Stimulated activated CD8-positive, alpha-beta memory T cell treated with anti-CD3 and anti-CD28 coated beads, Interleukin-12 subunit alpha, Interleukin-12 subunit beta, amount 100 ng/mL, for 1 hour (primary cell): ENCODE measurements at regions not wholly inside any gene's neighbourhood (a gene's known extent, or its start where the extent isn't known, plus 50 kb on each side); places are given as distances from the start of the nearest gene placed in this dataset.
"Not testable (repeated sequence)": the region's sequence is repeated elsewhere in the genome, so short reads cannot be mapped to it uniquely, and the experiment has no call there.

Experiments
- DNase-seq: peaks from one replicate; pipeline ENCODE4 v3.0.0-alpha.2; 2020; ENCODE audit warnings: low read depth

GRCh38 chr2:64919261-64919660, 69.9 kb upstream of the SLC1A4 start:
- no peak for DNase-seq

DNA sequence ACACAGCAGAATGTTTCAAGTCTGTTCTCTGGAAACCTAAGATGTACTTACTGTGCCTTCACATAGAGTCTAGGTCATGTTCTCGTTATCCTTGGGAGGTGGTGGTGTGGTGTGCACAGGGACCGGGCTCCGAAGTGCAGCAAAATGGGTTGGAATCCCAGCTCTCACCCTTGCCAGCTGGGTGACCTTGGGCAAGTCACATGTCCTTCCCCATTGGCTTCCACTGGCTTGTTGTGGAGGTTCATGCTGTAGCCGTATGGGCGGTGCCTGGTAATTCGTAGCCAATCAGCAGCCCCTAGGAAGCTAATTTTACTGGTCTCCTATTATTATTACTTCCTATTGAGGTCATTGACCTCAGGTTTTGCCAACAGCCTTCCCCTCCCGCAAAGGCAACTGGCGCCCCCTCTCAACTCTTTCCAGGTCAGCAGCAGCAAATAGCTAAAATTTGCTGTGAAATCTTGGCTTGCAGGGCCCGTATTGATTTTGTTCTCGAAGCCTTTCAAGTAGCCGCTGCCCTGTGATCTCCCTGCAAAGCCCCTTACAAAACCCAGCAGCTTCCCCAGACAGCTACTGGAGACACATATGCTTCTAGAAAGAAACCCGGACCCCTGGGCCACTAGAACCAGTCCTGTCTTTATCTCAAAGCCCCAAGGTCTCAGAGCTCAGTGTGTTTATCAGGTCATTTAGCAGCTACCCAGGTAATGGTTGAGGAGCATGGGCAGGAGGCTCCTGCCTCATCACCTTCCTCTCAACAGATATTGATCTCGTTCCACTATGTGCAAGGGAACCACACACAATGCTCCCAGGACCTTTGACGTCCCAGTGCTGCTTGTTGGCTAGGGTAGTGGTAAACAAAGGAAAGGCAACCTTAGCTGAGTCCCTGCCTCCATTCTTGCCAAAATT, 66.5 kb upstream of the SLC1A4 start:
- no peak for DNase-seq

- no peak for DNase-seq
Measured at GRCh38 chr2:64923385-64923710, 65.9 kb upstream of the SLC1A4 start.

DNA sequence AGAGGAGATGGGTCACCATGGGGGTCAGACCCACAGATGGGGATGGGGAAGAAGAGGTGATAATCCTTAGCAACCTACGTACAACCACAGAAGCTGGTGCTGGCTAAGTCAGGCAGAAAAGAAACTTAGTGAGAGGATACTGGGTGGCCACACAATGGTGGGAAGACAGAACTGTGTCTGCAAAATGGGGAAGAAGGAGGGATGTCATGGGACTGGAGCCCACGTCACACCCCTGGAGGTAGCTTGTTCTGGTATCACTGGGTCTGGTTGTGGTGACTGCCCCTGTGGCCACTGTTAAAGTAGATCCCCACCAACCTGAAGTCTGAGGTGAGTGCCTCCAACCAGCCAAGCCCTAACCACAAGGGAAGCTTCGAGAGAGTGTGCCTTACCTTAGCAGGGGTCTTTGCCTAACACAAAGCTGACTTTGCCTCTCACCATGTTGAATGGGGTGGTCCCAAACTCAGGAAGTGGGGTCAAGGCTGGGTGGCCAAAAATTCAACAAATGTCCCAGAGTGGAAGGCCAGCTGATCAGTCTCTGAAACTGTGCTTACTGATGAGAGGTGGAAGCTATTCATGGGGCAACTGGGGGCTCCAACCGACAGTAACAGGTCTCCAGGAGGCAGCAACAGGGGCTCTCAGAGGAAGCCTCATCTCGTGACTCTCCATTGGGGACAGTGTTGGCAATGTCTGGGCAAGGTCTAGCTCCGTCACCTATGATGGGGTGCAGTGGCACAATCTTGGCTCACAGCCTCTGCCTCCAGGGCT, 64.8 kb upstream of the SLC1A4 start:
- DNase-seq = no peak

DNA sequence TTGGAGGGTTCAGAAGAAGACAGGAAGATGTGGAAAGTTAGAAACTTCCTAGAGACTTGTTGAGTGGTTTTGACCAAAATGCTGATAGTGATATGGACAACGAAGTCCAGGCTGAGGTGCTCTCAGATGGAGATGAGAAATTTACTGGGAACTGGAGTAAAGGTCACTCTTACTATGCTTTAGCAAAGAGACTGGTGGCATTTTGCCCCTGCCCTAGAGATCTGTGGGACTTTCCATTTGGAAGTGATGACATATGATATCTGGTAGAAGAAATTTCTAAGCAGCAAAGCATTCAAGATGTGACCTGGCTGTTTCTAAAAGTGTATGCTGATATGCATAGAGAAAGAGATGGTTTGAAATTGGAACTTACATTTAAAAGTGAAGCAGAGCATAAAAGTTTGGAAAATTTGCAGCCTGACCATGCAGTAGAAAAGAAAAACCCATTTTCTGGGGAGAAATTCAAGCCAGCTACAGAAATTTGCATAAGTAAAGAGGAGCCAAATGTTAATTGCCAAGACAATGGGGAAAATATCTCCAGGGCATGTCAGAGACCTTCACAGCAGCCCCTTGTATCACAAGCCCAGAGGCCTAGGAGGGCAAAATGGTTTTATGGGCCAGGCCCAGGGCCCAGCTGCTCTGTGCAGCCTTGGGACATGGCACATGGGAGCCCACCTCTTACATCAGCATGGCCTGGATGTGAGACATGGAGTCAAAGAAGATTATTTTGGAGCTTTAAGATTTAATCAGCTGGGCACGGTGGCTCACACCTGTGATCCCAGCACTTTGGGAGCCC, 63.1 kb upstream of the SLC1A4 start:
- DNase-seq = not testable (repeated sequence)

- DNase-seq = no peak
Measured at GRCh38 chr2:64928813-64929212, 60.4 kb upstream of the SLC1A4 start.

DNA sequence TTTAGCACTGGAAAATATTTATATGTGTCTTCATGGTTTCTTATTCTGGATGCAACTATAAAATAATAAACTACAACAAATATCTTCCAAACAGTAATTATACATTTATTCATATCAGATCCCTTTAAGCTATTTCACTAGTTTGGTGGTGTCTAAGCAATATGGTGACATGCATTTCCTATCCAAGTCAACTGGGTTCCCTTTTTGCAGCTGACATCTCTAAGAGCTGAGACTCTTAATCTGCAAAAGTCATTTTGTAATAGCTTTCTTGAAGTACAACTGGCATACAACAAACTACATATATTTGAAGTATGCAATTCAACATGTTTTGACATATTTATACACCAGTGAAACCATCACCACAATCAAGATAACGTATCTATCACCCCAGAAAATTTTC, 59.9 kb upstream of the SLC1A4 start:
- no peak for DNase-seq

- DNase-seq = no peak
Measured at GRCh38 chr2:64930258-64930671, 58.9 kb upstream of the SLC1A4 start.

DNA sequence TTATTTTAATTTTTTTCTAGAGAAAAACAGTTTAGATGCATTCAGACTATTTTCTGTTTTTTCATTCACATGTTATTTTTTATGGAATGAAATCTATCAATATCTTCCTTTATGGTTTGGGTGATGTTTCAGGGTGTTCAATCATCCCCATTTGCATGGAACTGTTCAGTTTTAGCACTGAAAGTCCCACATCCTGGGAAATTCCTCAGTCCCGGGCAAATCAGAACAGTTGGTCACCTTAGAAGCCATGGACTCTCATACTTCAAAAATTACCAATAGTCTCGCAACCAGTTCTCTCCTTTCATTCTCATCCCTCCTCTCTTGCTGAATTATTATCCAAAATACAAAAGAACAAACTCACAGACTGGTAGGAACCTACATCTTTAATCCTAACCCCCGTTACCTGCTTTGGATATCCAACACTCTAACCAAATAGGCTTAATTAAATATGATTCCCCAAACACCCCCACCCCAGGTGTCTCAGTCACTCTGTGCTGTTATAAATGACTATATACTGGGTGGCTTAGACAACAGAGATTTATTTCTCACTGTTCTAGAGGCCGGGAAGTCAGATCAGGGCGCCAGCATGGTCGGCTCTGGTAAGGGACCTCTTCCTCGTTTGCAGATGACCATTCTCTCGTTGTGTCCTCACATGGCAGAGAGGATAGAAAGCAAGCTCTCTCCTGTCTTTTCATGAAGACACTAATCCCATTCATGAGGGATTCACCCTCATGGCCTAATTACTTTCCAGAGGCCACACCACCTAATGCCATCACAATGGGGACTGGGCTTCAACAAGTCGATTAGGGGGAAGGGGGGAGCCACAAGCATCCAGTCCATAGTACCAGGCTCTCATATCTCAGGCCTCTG, 57.7 kb upstream of the SLC1A4 start:
- DNase-seq = no peak

DNA sequence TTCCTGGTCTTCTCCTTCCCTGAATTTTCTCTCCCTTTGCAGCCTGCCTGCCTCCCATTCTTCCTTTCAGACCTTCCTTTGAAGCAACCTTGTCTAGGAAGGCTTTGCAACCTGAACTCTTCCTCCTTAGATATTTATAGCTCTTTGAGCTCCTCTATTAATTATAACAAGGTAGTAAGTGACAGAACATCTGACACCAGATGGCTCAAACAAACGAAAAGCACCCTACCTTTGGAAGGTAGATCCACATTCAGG, 57.2 kb upstream of the SLC1A4 start:
- DNase-seq = no peak

GRCh38 chr2:64932371-64933216, 56.6 kb upstream of the SLC1A4 start:
- DNase-seq = no peak

- DNase-seq = no peak
Measured at GRCh38 chr2:64934530-64934929, 54.7 kb upstream of the SLC1A4 start.

- no peak for DNase-seq
Measured at GRCh38 chr2:64936809-64937208, 52.4 kb upstream of the SLC1A4 start.

DNA sequence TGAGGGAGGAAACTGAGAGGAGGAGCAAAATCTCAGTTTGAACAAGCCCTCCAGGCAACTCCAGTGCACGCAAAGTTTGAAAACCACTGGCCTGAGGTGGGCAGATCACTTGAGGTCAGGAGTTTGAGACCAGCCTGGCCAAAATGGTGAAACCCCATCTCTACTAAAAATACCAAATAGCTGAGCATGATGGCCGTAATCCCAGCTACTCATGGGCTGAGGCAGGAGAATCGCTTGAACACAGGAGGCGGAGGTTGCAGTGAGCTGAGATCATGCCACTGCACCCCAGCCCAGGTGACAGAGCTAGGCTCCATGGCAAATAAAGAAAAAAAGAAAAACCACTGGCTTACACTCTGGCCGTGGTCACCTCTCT, 51.9 kb upstream of the SLC1A4 start:
- DNase-seq = not testable (repeated sequence)

DNA sequence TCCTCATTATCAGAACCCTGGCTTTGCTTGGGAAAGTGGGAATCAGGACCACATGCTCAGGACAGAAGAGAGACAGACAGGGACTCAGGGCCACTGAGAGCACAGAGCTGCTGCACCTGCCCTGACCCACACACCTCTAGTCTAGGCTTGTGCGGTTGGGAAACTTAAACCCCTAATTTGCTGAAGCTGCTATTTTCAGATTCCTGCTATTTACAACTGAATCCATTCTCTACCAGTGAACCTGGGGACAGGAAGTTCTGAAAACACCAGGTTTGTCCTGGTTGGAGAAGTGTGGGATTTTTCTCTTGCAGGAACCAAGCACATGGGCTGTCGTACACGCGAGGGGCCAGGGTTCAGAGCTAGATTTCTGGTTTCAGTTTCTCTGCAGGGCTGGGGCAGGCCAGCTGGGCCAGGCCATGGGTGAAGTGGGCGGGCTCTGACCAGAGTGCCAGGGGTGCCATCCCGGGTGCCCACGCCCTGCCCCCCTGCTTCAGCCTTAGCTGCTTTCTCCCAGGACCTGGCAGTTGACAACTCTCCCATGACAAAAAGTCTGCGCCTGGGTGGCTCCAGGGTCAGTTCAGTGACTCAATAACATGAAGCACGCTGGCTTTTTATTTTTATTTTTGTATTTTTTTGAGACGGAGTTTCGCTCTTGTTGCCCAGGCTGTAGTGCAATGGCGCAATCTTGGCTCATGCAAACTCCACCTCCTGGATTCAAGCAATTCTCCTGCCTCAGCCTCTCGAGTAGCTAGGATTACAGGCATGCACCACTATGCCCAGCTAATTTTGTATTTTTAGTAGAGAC, 51.3 kb upstream of the SLC1A4 start:
- no peak for DNase-seq

GRCh38 chr2:64938607-64939285, 50.5 kb upstream of the SLC1A4 start:
- DNase-seq = no peak

GRCh38 chr2:64939332-64939917, 49.8 kb upstream of the SLC1A4 start:
- DNase-seq = no peak
